Loucy (cell line): ENCODE measurements at regions not wholly inside any gene's neighbourhood (a gene's known extent, or its start where the extent isn't known, plus 50 kb on each side); places are given as distances from the start of the nearest gene placed in this dataset.

Experiments
- EZH2phosphoT487 ChIP-seq: fragments of 200-600 bp; IDR thresholded peaks from 2 replicates; pipeline ENCODE4 v1.6.1; 2018; ENCODE audit warnings: antibody characterized with exemption, mild to moderate bottlenecking, moderate library complexity, borderline replicate concordance
- TF ChIP-seq, protein P1 (sequence below): fragments of 200-600 bp; sonication (generic); conservative IDR thresholded peaks from 2 replicates; pipeline ENCODE4 v1.5.1; 2014; ENCODE audit warnings: mild to moderate bottlenecking, antibody characterized with exemption, low read length

DNA sequence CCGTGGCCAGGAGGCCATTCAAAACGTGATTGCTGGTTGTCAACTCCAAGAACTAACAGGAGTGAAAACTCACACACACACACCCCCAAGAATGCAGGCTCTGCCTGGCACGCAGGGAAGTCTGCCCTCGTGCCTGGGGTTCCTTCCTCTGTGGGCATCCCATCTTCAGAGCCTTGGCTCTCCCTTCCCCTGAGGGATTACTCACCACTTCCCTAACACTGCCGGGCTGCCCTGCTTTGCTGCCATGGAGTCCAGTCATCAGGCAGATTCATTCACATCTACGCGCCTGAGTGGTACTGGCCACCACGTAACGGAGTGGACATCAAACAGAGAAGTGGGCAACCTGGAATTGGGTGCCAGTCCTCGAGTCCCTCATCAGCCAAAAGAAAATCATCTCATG is 120.7 kb upstream of the TMEM45B start:
- TF ChIP-seq, protein P1, sequence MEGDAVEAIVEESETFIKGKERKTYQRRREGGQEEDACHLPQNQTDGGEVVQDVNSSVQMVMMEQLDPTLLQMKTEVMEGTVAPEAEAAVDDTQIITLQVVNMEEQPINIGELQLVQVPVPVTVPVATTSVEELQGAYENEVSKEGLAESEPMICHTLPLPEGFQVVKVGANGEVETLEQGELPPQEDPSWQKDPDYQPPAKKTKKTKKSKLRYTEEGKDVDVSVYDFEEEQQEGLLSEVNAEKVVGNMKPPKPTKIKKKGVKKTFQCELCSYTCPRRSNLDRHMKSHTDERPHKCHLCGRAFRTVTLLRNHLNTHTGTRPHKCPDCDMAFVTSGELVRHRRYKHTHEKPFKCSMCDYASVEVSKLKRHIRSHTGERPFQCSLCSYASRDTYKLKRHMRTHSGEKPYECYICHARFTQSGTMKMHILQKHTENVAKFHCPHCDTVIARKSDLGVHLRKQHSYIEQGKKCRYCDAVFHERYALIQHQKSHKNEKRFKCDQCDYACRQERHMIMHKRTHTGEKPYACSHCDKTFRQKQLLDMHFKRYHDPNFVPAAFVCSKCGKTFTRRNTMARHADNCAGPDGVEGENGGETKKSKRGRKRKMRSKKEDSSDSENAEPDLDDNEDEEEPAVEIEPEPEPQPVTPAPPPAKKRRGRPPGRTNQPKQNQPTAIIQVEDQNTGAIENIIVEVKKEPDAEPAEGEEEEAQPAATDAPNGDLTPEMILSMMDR, result no peak
- no peak for TF ChIP-seq EZH2phosphoT487
